GM18861 (cell line): ENCODE measurements at regions not wholly inside any gene's neighbourhood (a gene's known extent, or its start where the extent isn't known, plus 50 kb on each side); places are given as distances from the start of the nearest gene placed in this dataset.
"Not testable (repeated sequence)": the region's sequence is repeated elsewhere in the genome, so short reads cannot be mapped to it uniquely, and the experiment has no call there.

ENCODE experiments used
- ATAC-seq: cut with Tn5 transposase; IDR thresholded peaks from one replicate; pipeline ENCODE4 v1.9.1; 2021; ENCODE audit not compliant: unreplicated experiment

GRCh38 chr14:57150449-57150848, 118.3 kb downstream of the EXOC5 start:
- ATAC-seq: no peak

GRCh38 chr14:57139173-57139572, 129.5 kb downstream of the EXOC5 start:
- ATAC-seq: no peak

DNA sequence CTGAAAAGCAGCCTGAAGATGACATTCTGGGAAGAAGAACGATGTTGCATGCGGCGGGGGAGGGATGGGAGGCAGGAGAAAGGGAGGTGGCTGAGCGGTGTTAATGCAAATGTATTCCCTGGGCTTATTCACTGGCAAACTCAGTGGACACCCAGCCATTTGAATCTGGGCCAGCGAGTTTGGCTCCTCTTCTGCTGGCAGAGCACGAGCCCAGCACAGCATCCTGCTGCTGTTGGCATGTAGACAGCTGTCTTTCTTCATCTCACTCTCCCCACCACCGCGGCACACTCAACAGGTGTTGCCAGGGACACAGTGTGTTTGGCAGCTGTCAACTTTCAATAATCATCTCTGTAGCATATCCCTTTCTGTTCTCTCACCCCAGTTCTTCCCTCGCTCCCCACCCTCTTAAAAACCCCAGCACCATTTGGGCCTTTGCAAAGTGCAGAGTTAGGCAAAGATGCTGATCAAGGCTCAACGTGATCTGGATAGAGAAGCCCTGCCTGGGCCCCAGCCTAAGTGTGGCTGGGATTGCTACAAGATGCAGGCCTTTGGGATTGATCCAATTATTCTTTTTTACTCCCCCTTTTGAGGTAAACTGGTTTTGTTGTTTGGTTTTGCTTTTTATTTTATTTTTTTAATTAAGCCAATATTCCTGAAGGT, 131.9 kb downstream of the EXOC5 start:
- no peak for ATAC-seq

- ATAC-seq: not testable (repeated sequence)
Observed at GRCh38 chr14:57127809-57128208, 140.9 kb downstream of the EXOC5 start.

DNA sequence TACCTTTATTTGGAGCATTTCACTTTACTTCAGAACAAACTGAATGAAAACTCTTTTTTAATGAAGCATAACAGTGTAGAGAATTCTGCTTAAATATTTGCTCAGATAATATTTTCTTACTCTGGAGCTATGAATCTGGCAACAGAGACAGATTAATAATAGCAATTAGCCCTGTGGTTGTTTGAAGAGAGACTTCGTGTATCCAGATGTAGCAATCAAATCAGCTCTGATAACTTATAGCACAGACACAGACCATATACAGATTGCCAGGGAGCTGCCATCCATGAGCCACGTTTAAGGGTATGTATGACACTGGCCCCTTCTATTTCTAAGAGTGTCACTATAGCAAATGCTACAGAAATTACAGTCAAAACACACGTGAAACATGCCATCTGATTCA, 146.6 kb downstream of the EXOC5 start:
- ATAC-seq: no peak

- ATAC-seq: not testable (repeated sequence)
Observed at GRCh38 chr14:57112072-57112807, 156.5 kb downstream of the EXOC5 start.

DNA sequence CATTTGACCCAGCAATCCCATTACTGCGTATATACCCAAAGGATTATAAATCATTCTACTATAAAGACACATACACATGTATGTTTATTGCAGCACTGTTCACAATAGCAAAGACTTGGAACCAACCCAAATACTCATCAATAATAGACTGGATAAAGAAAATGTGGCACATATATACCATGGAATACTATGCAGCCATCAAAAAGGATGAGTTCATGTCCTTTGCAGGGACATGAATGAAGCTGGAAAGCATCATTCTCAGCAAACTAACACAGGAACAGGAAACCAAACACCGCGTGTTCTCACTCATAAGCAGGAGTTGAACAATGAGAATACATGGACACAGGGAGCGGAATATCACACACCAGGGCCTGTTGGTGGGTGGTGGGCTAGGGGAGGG, 158.3 kb downstream of the EXOC5 start:
- not testable (repeated sequence) for ATAC-seq

DNA sequence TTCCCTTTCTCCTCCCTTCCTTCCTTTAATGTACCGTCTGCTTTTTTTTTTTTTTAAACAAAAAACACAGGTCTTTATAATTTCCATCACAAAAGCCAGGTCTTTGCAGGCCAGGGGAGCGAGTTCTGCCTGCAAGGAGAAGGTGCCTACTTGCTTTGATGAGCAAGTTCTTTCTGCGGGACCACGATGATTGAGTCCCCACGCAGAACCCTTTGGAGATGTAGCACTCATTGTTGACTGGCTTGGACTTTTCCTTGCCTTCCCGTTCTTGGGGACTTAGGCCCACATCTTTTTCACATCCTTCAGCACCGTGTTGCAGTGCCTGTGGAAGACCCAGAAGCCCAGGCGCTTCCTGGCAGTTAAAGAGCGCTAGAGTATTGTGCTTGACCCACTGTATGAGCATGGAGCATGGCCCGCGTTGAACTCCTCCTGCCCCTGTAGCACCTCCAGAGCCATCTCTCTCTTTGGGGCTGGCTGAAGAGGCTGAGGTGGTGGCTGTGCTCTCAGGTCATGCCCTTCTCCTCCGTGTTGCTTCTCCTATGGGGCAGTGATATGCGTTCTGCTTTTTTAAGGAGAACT, 177.6 kb downstream of the EXOC5 start:
- ATAC-seq: no peak

DNA sequence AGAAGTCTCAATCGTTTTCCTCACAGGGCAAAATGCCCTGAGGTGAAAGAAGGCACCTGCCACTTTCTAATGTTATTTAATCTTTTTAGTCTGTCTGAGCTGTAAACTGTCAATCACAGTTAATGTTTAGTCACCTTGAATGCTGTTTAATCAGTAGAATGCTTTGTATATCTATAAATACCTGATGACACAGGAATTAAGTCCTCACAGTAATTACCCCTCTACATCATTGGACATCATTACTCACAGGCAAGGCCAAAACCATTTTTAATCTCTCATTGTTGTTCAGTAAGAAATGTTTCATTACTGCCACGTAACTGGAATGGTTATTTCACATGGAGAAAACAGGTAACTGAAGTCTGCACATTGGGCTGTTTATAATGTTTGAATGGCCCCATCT, 178.8 kb downstream of the EXOC5 start:
- ATAC-seq: no peak

GRCh38 chr14:57087841-57088240, 180.9 kb downstream of the EXOC5 start:
- ATAC-seq: no peak

- no peak for ATAC-seq
Observed at GRCh38 chr14:57086271-57087162, 182.2 kb downstream of the EXOC5 start.

GRCh38 chr14:57085801-57086200, 182.9 kb downstream of the EXOC5 start:
- ATAC-seq: no peak

DNA sequence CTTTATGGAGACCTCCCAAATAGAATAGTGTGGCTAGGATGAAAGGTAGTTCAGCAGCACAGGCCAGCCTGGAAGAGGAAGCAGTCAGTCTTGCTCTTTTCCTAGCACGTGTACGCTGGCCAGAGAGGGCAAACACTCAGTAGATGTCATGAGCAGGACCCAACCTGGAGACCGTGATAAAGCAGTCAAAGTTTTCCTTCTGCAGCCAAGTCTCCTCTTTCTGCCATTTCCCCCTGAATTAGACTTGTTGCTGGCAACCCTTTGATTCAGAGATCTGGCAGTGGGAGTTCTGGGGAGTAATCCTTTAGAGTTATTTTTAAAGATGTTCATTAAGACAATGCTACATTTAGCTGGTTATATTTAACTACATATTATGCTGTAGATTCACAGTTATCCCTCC, 183.7 kb downstream of the EXOC5 start:
- ATAC-seq: no peak

DNA sequence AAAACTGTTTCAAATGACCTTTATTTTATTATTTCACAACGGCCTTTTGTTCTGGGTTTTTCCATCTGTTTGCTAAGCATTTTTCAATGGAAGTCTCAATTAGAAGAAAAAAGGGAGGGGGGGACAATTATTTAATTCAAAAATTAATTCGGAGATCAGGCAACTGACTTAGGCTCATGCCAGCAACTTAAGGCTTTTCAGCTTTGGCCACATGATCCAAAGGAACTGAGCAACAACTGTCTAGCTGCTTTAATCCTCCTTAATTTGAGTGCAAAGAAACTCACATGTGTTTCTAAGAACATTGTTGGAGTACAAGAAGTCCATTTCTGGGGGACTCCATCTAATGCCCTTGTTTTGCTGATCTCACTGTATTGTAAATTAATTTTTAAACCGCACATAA, 188.0 kb downstream of the EXOC5 start:
- no peak for ATAC-seq

GRCh38 chr14:57078054-57078453, 190.7 kb downstream of the EXOC5 start:
- no peak for ATAC-seq

GRCh38 chr14:57073986-57074385, 194.7 kb downstream of the EXOC5 start:
- ATAC-seq: no peak

DNA sequence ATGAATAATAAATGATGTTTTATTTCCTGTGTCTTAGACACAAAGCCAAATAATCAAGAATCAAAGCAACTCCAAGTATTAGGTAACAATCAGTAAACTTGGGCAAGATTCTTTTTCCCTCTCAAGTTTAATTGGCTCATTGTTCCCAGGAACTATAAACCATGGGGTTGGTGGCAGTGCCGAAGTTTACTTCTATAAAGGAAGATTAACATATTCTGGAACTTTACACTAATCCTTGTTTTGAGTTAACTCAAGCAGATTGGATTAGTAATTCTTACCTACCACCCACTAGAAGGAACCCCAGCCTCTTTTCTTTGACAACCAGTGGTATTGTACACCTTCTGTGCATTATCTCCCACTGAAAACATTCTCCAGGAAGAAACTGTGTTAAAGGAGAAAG, 197.1 kb downstream of the EXOC5 start:
- ATAC-seq: no peak

GRCh38 chr14:57069702-57070101, 199.0 kb downstream of the EXOC5 start:
- ATAC-seq: no peak

- no peak for ATAC-seq
Observed at GRCh38 chr14:57068511-57068910, 200.2 kb downstream of the EXOC5 start.

DNA sequence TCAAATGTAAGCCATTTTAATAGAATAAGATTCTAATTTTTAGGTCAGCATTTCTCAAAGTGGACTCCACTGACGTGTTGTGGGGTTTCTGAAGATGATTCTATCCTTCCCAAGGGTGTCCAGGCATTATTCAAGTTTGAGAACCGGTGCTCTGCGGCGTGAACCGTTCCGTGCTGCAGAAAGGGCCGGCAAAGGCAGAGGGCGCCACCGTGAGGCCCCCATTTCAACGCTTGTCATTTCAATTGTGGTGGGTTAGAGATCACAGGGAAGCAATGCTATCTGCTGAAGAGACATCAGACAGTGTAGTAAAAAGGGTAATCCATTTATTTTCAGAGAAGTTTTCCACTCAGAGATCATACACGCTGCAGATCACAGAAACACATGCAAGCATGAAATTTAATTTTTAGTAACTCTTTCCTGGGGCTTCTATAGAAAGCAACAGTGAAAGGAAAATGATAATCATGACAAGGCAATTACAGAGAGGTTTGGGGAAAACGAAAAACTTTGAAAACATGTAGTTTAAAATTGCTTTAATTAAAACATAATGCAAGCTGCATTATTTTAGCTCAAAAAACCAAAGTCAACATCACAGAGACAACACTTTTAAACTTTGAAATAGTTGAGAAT, 201.7 kb downstream of the EXOC5 start:
- ATAC-seq: no peak

DNA sequence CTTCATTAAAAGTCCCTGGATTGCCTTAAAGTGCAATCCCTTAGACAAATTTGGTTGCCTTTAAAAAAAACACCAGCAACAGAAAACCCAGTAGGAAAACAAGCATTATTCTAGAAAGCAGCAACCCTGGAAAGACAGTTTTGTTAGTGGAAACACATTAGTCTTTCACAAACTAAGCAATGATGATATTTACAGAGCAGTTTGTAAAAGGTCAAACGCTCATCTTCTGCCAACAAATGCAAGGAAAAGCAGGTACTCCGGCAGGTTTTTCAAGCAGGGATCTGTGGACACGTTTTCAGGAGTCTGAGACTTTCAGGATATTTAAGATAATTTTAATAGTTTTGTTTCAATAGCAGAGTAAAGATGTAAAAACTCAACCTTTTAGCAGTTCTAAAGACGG, 202.2 kb downstream of the EXOC5 start:
- ATAC-seq: no peak
